ENCODE measurements at regions not wholly inside any gene's neighbourhood (a gene's known extent, or its start where the extent isn't known, plus 50 kb on each side); places are given as distances from the start of the nearest gene placed in this dataset.

- no peak for TF ChIP-seq EP300 (IDR thresholded peaks at IDR 0.05)
- no peak for TF ChIP-seq CTCF (IDR thresholded peaks at IDR 0.05)
These were observed 118.9 kb downstream of the RIN2 start for GRCh38 chr20:19876828-19877460.

Data from tibial nerve (tissue), 4 donors.